GM12892 (cell line): ENCODE measurements at regions not wholly inside any gene's neighbourhood (a gene's known extent, or its start where the extent isn't known, plus 50 kb on each side); places are given as distances from the start of the nearest gene placed in this dataset.

Experiments used
- POLR2A ChIP-seq: IDR thresholded peaks from 2 replicates; pipeline ENCODE4 v1.6.1; 2011; ENCODE audit warnings: low read depth, low read length, control low read depth
- POLR2AphosphoS5 ChIP-seq: IDR thresholded peaks from 2 replicates; pipeline ENCODE4 v1.6.1; 2011; ENCODE audit warnings: low read depth, low read length, control low read depth

DNA sequence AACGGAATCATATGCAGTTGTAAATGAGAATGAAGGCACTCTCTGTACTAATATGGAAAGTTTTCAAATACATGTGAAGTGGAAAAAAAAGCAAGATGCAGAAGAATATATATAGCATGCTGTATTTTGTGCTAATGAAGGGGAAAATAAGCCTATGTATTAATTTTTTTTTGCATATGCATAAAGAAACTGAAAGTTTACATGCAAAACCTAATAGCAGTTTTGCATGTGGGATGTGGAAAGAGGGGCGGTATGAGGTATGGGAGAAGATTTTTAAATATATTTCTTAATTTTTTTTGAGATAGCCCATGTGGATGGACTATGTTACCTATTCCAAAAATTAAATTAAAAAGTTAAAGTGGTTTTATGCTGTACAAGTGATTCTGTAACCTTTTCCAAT lies 83.7 kb upstream of the IL12B start:
- TF ChIP-seq POLR2A, result no peak
- no peak for TF ChIP-seq POLR2AphosphoS5
